CD4-positive, alpha-beta T cell treated with Interleukin-17A for 1 hour (primary cell): ENCODE measurements at regions not wholly inside any gene's neighbourhood (a gene's known extent, or its start where the extent isn't known, plus 50 kb on each side); places are given as distances from the start of the nearest gene placed in this dataset.
"Not testable (repeated sequence)": the region's sequence is repeated elsewhere in the genome, so short reads cannot be mapped to it uniquely, and the experiment has no call there.

Experiments used
- DNase-seq: peaks from one replicate; pipeline ENCODE4 v3.0.0-alpha.2; 2020

- DNase-seq, result no peak
Measured at GRCh38 chr5:124200381-124200780, 546.1 kb downstream of the ZNF608 start.

- no peak for DNase-seq
Measured at GRCh38 chr5:124199893-124200292, 546.5 kb downstream of the ZNF608 start.

- DNase-seq, result no peak
Measured at GRCh38 chr5:124195411-124195810, 551.0 kb downstream of the ZNF608 start.

GRCh38 chr5:124194282-124194681 lies 552.2 kb downstream of the ZNF608 start:
- no peak for DNase-seq

GRCh38 chr5:124193371-124193789 lies 553.1 kb downstream of the ZNF608 start:
- no peak for DNase-seq

- no peak for DNase-seq
Measured at GRCh38 chr5:124192716-124193115, 553.7 kb downstream of the ZNF608 start.

GRCh38 chr5:124185716-124186115 lies 560.7 kb downstream of the ZNF608 start:
- DNase-seq, result no peak

- no peak for DNase-seq
Measured at GRCh38 chr5:124182133-124182532, 564.3 kb downstream of the ZNF608 start.

- DNase-seq, result no peak
Measured at GRCh38 chr5:124180875-124181461, 565.5 kb downstream of the ZNF608 start.

GRCh38 chr5:124180299-124180874 lies 566.1 kb downstream of the ZNF608 start:
- DNase-seq, result no peak

- DNase-seq, result no peak
Measured at GRCh38 chr5:124179819-124180218, 566.6 kb downstream of the ZNF608 start.

GRCh38 chr5:124178050-124178449 lies 568.4 kb downstream of the ZNF608 start:
- no peak for DNase-seq

- no peak for DNase-seq
Measured at GRCh38 chr5:124176692-124177091, 569.7 kb downstream of the ZNF608 start.

GRCh38 chr5:124173386-124173785 lies 573.1 kb downstream of the ZNF608 start:
- DNase-seq, result no peak

- no peak for DNase-seq
Measured at GRCh38 chr5:124172389-124173003, 573.9 kb downstream of the ZNF608 start.

GRCh38 chr5:124168093-124168492 lies 578.3 kb downstream of the ZNF608 start:
- DNase-seq, result not testable (repeated sequence)

- DNase-seq, result peak; percentile 0
Measured at GRCh38 chr5:124162767-124163532, 583.5 kb downstream of the ZNF608 start.

GRCh38 chr5:124161266-124161665 lies 585.2 kb downstream of the ZNF608 start:
- DNase-seq, result no peak

GRCh38 chr5:124160265-124160664 lies 586.2 kb downstream of the ZNF608 start:
- DNase-seq, result no peak

- no peak for DNase-seq
Measured at GRCh38 chr5:124157320-124157719, 589.1 kb downstream of the ZNF608 start.

GRCh38 chr5:124156415-124156996 lies 589.9 kb downstream of the ZNF608 start:
- DNase-seq, result no peak

GRCh38 chr5:124154714-124155113 lies 591.7 kb downstream of the ZNF608 start:
- DNase-seq, result no peak

- DNase-seq, result no peak
Measured at GRCh38 chr5:124153588-124153987, 592.9 kb downstream of the ZNF608 start.
